ENCODE measurements at regions not wholly inside any gene's neighbourhood (a gene's known extent, or its start where the extent isn't known, plus 50 kb on each side); places are given as distances from the start of the nearest gene placed in this dataset.

- TF ChIP-seq CTCF (IDR thresholded peaks at IDR 0.05) (no peak), POLR2A (IDR thresholded peaks at IDR 0.05) (no peak)
Observed at GRCh38 chr16:73480381-73480780, 432.5 kb upstream of the ZFHX3 start.

All from vagina (tissue), 2 donors.